ENCODE measurements at regions not wholly inside any gene's neighbourhood (a gene's known extent, or its start where the extent isn't known, plus 50 kb on each side); places are given as distances from the start of the nearest gene placed in this dataset.
A peak's percentile ranks its signal among the peaks of the same experiment; 100 is the strongest.

DNA sequence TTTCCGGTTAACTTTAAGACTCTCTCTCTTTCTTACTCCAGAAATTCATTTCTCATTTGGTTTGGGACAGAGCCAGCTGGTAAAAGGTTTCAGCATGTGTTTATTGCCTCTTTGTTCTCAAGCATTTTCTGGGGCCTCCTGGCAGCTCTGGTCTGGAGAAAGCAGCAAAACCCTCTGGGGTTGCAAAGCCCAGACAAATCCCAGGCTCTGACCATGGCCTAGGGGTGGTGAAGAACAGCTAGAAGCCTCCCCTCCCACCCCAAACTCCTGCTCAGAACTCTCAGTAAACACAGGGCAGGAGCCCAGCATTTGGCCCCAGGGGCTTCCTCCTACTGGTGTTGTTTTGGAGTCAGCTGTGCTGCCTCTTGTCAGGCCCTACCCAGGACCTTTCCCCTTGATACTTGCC, 124.2 kb upstream of the SERP2 start:
- peak; percentile 82 for DNase-seq (ENCODE audit: low read depth)

DNA sequence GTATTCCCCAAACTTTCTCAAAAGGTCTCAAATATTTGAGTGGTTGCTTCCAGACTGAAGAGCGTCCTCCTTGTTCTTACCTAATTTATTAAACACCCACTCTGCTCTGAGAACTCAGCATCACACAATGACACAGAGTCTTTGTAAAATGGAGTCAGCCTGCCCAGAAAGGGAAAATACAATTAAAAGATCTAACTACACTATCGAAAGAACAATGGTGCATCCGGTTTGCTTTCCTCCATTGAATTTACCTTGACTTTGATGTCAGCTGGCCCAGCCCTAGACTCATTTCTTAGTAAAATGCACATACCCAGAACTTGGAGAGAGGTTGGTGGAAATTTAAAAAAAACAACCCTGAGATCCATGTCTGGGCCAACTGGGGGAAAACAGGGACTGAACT, 120.7 kb upstream of the SERP2 start:
- no peak for DNase-seq (ENCODE audit: low read depth)

- DNase-seq (ENCODE audit: low read depth) = no peak
Observed at GRCh38 chr13:44255771-44256364, 117.8 kb upstream of the SERP2 start.

GRCh38 chr13:44257796-44258195, 115.8 kb upstream of the SERP2 start:
- no peak for DNase-seq (ENCODE audit: low read depth)

DNA sequence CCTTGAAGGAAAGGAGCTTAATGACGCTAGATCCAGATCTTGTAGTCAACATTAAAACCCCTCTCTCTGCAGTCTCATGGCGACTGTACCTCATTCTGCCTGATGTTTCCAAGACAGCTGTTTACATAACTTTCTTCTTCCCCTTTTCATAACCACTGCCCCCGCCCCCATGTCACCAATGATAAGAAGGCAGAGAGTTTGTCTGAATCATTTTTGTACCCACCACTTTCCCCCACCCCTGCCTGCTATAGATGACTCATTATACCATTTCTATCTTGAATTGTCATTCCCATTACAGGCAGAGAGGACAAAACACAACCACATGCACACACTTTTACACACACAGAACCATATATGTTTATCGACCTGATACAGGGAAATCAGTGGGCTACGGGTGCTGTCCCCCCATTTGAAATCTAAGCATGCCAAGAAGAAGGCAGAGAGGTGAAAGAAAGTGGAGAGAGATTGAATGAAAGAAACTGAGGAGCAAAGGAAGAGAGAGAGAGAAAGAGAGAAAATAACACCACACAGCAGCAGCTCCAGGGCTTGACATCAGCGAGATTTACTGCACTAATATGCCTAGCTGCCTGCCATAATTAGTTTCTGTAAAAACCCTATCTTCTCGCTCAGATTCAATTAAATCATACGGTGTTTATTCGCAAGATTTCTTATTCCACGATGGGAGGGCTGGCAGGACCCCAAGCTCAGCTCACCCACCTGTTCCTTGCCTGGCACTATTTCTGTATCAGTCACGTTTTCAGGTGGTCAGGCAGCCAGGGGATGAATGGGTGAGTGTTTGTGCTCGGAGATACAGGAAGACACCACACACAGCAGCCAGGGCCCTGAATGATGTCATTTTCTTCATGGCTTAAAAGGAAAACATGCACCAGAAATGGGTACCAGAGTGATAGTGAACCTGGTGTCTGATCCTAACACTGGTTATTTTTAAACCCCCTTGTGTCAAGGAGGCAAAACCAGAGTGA, 114.3 kb upstream of the SERP2 start:
- DNase-seq (ENCODE audit: low read depth) = no peak

- no peak for DNase-seq (ENCODE audit: low read depth)
Observed at GRCh38 chr13:44260336-44260735, 113.3 kb upstream of the SERP2 start.

- peak; percentile 58 for DNase-seq (ENCODE audit: low read depth)
Observed at GRCh38 chr13:44263751-44264620, 109.6 kb upstream of the SERP2 start.

DNA sequence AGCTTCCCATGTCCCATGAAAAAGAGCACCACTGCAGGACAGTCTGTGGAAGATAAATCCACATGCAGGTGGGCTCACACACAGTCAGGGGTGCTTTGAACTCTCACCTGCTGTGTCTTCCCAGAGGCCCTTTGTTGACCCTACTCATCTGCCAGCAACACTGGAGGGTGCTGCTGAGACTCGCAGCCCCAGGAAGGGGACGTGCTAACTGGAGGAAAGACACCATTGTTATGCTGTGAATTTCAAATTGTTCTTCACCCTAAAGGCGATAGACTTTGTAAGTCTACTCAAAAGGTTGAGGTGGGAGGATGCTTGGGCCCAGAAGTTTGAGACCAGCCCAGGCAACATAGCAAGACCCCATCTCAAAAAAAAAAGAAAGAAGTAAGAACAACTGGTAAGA, 107.3 kb upstream of the SERP2 start:
- no peak for DNase-seq (ENCODE audit: low read depth)

DNA sequence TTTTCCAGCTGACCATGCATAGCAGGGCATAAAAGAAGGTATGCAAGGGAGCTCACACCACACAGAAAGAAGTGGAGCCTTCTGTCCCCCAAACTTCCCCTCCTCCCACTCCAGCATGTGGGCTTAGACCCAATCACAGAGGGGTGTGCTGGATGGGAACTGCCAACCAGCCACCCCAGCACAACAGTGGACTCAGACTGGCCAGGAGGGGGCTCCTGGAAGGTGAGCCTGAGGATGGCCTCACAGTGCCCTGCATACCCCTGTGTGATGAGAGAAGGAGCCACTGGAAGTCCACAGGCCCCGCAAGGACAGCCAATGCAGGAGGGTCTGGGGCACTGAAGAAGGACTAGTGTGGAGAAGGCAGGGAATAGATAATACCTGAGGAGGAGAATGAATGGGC, 106.9 kb upstream of the SERP2 start:
- no peak for DNase-seq (ENCODE audit: low read depth)

GRCh38 chr13:44267203-44267602, 106.4 kb upstream of the SERP2 start:
- DNase-seq (ENCODE audit: low read depth) = no peak

- DNase-seq (ENCODE audit: low read depth) = peak; percentile 86
Observed at GRCh38 chr13:44267980-44268379, 105.6 kb upstream of the SERP2 start.

- DNase-seq (ENCODE audit: low read depth) = no peak
Observed at GRCh38 chr13:44268980-44269379, 104.6 kb upstream of the SERP2 start.

DNA sequence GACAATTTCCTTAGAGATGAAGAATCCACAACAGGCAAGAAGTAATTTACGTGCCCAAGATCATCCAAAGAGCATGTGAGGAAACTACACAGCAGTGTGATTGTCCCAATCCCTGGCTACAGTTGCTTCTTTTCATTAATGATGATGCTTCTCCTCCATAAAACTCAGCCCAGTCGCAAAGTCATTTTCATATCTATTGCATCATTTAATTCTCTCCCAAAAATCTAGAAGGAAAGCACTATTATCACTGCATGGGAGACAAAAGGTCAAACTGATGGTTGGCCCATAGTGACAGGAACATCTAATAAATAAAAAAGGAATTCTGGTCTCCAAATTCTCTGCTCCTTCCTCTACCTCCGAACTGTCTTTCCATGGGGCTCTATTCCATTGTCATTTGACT, 103.5 kb upstream of the SERP2 start:
- DNase-seq (ENCODE audit: low read depth) = no peak

GRCh38 chr13:44271031-44271455, 102.6 kb upstream of the SERP2 start:
- peak; percentile 71 for DNase-seq (ENCODE audit: low read depth)

- no peak for DNase-seq (ENCODE audit: low read depth)
Observed at GRCh38 chr13:44271473-44271872, 102.2 kb upstream of the SERP2 start.

- peak; percentile 76 for DNase-seq (ENCODE audit: low read depth)
Observed at GRCh38 chr13:44271915-44272341, 101.7 kb upstream of the SERP2 start.

DNA sequence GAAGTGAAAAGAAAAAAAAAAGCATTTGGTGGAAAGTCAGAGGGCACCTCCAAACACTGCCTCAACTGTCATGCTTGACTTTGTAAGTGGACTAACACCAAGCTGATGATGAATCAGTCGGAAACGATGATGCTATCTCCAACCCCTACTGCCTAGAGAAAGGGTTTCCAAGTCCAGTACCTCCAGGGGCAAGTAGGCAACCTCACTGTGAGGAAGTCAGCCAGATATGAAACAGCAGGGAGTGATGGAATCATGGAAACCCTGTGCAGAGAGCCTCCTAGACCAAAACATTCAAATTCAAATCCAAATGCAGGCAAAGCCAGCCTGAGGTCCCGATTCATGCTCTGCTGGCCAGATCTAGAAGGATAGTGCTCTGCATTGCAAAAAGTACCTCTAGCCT, 100.9 kb upstream of the SERP2 start:
- DNase-seq (ENCODE audit: low read depth) = peak; percentile 20

- no peak for DNase-seq (ENCODE audit: low read depth)
Observed at GRCh38 chr13:44273216-44273615, 100.4 kb upstream of the SERP2 start.

- DNase-seq (ENCODE audit: low read depth) = peak; percentile 67
Observed at GRCh38 chr13:44273991-44274770, 99.4 kb upstream of the SERP2 start.

DNA sequence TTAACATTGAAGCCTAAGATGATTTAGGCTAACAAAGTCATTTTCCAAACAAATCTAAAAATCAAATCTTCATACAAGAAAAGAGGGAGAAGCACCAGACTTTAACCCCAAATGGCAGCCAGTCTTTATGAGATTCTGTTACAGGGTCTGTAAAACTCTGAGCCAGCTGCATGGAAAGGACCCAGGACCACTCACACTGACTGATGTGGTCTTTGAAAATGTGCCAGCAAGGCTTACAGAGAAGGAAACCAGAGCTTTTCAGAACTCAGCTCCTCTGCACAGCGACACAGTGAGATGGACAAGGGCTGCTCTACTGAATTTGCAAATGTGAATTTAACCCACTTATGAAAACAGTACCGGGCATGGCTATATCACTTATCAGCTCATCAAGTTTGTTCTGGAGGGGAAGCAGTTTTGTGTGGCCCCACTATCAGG, 98.8 kb upstream of the SERP2 start:
- no peak for DNase-seq (ENCODE audit: low read depth)

DNA sequence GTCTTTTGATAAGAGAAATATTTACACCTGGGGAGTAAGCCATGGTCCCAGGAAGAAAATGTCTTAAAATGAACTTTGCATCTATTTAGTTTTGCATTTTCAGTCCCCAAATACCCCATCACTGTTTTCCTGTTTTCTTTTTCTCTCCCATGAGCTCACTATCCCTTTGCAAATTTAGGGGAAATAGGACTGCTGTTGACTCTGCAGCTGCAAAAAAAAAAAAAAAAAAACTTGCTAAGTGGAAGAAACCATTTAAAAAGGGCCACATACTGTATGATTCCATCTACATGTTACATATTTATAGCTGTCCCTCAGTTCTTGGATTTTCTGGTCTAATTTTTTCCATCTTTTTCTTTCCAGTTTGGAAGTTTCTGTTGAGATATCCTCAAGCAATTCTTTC, 98.2 kb upstream of the SERP2 start:
- no peak for DNase-seq (ENCODE audit: low read depth)

- no peak for DNase-seq (ENCODE audit: low read depth)
Observed at GRCh38 chr13:44276061-44276460, 97.6 kb upstream of the SERP2 start.

All from fibroblast of gingiva (primary cell).